Fibroblast of lung (primary cell): ENCODE measurements at regions not wholly inside any gene's neighbourhood (a gene's known extent, or its start where the extent isn't known, plus 50 kb on each side); places are given as distances from the start of the nearest gene placed in this dataset.

ENCODE experiments used
- DNase-seq, 2 donors: peaks; one replicate each; pipeline versions ENCODE4 v3.0.0 to v3.0.0-alpha.2; 2010; ENCODE audit warnings: low read depth in 2 of 2
- H2AFZ ChIP-seq: 2 replicates; pipeline ENCODE4 v1.5.1; 2012; ENCODE audit warnings: low read length, control low read depth, inconsistent platforms
- H3K27ac ChIP-seq: 2 replicates; pipeline ENCODE4 v1.5.1; 2011; ENCODE audit warnings: low read length, control low read depth; ENCODE audit not compliant: insufficient read depth
- H3K27me3 ChIP-seq: 2 replicates; pipeline ENCODE4 v1.5.1; 2011; ENCODE audit warnings: mild to moderate bottlenecking, low read length; ENCODE audit not compliant: control insufficient read depth, insufficient read depth
- H3K36me3 ChIP-seq: 2 replicates; pipeline ENCODE4 v1.5.1; 2011; ENCODE audit warnings: low read length; ENCODE audit not compliant: control insufficient read depth, insufficient read depth
- H3K4me1 ChIP-seq: 2 replicates; pipeline ENCODE4 v1.5.1; 2011; ENCODE audit warnings: low read length; ENCODE audit not compliant: control insufficient read depth, insufficient read depth; ENCODE audit errors: extremely low read depth
- H3K4me2 ChIP-seq: 2 replicates; pipeline ENCODE4 v1.5.1; 2011; ENCODE audit warnings: low read length, control low read depth; ENCODE audit not compliant: insufficient read depth; ENCODE audit errors: extremely low read depth
- H3K4me3 ChIP-seq, 4 experiments: fragments of 200-600 bp in 1 of 4; sonication (generic) in 1 of 4; replicated peaks in 1 of 4; 2 replicates each; pipeline ENCODE4 v1.5.1; 2011 to 2016; ENCODE audit warnings: low read length in 4 of 4, low read depth in 3 of 4, mild to moderate bottlenecking in 3 of 4, control low read depth in 2 of 4, inconsistent platforms in 1 of 4, mixed read lengths in 1 of 4; ENCODE audit not compliant: insufficient read depth in 1 of 4; ENCODE audit errors: control extremely low read depth in 1 of 4
- H3K79me2 ChIP-seq: 2 replicates; pipeline ENCODE4 v1.5.1; 2012; ENCODE audit warnings: mild to moderate bottlenecking, low read length, inconsistent platforms; ENCODE audit not compliant: control insufficient read depth, insufficient read depth
- H3K9ac ChIP-seq: 2 replicates; pipeline ENCODE4 v1.5.1; 2011; ENCODE audit warnings: mild to moderate bottlenecking, low read length, control low read depth; ENCODE audit not compliant: insufficient read depth
- H3K9me3 ChIP-seq: 2 replicates; pipeline ENCODE4 v1.5.1; 2012; ENCODE audit warnings: low read depth, low read length; ENCODE audit not compliant: control insufficient read depth, insufficient read depth
- H4K20me1 ChIP-seq: 2 replicates; pipeline ENCODE4 v1.5.1; 2011; ENCODE audit warnings: low read length; ENCODE audit not compliant: control insufficient read depth, insufficient read depth; ENCODE audit errors: extremely low read depth
- CTCF ChIP-seq, 2 donors: IDR thresholded peaks in 1 of 2; conservative IDR thresholded peaks in 1 of 2; 1 replicate in 1 of 2; 2 replicates in 1 of 2; pipeline ENCODE4 v1.5.1; 2011 to 2012; ENCODE audit warnings: low read length in 2 of 2, control low read depth in 1 of 2, inconsistent platforms in 1 of 2, low read depth in 1 of 2, mild to moderate bottlenecking in 1 of 2
- EZH2 ChIP-seq: IDR thresholded peaks from 2 replicates; pipeline ENCODE4 v1.5.1; 2012; ENCODE audit warnings: low read length, control low read depth, mild to moderate bottlenecking; ENCODE audit errors: missing control alignments

GRCh38 chr14:26866721-26867120 is 268.9 kb upstream of the NOVA1 start:
- H2AFZ ChIP-seq: no peak overlapping the region
- H3K27me3 ChIP-seq: no peaks in the 10 kb centered on the region
- H3K9ac ChIP-seq: no peak overlapping the region
- H3K9me3 ChIP-seq: no peaks in the 10 kb centered on the region
- no peak overlapping the region for H3K4me3 ChIP-seq
- H4K20me1 ChIP-seq: no peaks in the 10 kb centered on the region
- no peaks in the 10 kb centered on the region for H3K4me1 ChIP-seq
- H3K79me2 ChIP-seq: no peaks in the 10 kb centered on the region
- DNase-seq: no peak
- TF ChIP-seq EZH2: no peak
- H3K27ac ChIP-seq: no peak overlapping the region
- no peak overlapping the region for H3K4me2 ChIP-seq
- H3K36me3 ChIP-seq: no peaks in the 10 kb centered on the region

GRCh38 chr14:26867171-26867757 is 269.4 kb upstream of the NOVA1 start:
- TF ChIP-seq CTCF (conservative IDR thresholded peaks at IDR 0.05 in 1 of 2, IDR thresholded peaks at IDR 0.05 in 1 of 2; ENCODE audit: low read depth in 1 of 2, low read length in 2 of 2): no peak
- TF ChIP-seq EZH2: no peak
- no peaks in the 10 kb centered on the region for H4K20me1 ChIP-seq
- H3K4me3 ChIP-seq: no peak overlapping the region
- H3K4me1 ChIP-seq: no peaks in the 10 kb centered on the region
- no peaks in the 10 kb centered on the region for H3K9me3 ChIP-seq
- no peaks in the 10 kb centered on the region for H3K27me3 ChIP-seq
- no peak overlapping the region for H3K27ac ChIP-seq
- H3K79me2 ChIP-seq: no peaks in the 10 kb centered on the region
- no peak overlapping the region for H2AFZ ChIP-seq
- no peak overlapping the region for H3K9ac ChIP-seq
- peak in 1 of 2 donors; percentile 60 for DNase-seq
- no peak overlapping the region for H3K4me2 ChIP-seq
- no peaks in the 10 kb centered on the region for H3K36me3 ChIP-seq

DNA sequence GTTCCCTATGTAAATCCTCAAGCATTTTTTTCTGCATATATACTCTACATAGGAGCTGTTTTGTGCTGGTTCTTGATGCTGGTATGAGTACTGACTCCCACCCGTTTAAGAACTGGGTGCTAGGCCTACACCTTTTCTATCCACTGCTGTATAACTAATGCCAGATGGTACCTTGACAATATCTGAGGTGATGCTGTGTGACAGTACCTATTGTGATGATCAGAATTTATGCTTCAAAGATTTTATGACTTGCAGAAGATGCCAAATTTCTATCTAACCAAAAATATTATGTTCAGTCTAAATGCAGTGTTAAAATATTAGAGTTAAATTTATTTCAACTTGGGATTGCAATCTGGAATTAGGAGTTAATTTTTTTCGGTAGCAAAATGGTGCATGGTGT is 272.3 kb upstream of the NOVA1 start:
- no peak overlapping the region for H3K27ac ChIP-seq
- H3K9me3 ChIP-seq: no peaks in the 10 kb centered on the region
- no peak overlapping the region for H2AFZ ChIP-seq
- TF ChIP-seq EZH2 (no peak), CTCF (conservative IDR thresholded peaks at IDR 0.05 in 1 of 2, IDR thresholded peaks at IDR 0.05 in 1 of 2; ENCODE audit: low read depth in 1 of 2, low read length in 2 of 2) (no peak)
- H3K9ac ChIP-seq: no peak overlapping the region
- no peak for DNase-seq
- H3K4me3 ChIP-seq: no peak overlapping the region
- H3K36me3 ChIP-seq: no peaks in the 10 kb centered on the region
- no peaks in the 10 kb centered on the region for H3K4me1 ChIP-seq
- H3K27me3 ChIP-seq: no peaks in the 10 kb centered on the region
- H3K4me2 ChIP-seq: no peak overlapping the region
- no peaks in the 10 kb centered on the region for H3K79me2 ChIP-seq
- no peaks in the 10 kb centered on the region for H4K20me1 ChIP-seq
